ENCODE measurements at regions not wholly inside any gene's neighbourhood (a gene's known extent, or its start where the extent isn't known, plus 50 kb on each side); places are given as distances from the start of the nearest gene placed in this dataset.

DNA sequence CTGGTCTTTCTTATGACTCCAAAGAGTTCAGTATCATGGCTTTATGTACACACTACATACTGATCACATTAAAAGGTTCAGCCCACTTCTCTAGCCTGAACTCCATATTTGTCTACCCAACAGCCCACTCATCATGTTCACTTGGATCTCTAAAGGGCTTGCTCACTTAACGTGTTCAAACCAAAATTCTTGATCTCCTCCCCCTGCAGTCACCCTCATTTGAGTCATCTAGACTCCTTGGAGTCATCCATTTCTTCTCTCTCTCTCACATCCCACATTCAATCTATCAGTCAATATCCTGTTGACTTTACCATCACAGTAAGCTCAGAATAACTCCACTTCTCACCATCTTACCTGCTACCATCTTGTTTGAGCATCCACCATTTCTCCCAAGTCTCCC is 148.4 kb upstream of the ARID2 start:
- Histone ChIP-seq H4K20me1 (replicated peaks; ENCODE audit: control insufficient read depth, insufficient read depth, low read length) (no peaks in the 10 kb centered on the region; the same call in 1 of the 2 replicates), H3K79me2 (ENCODE audit: control insufficient read depth, insufficient read depth, low read length) (no peaks in the 10 kb centered on the region), H3K36me3 (ENCODE audit: control insufficient read depth, insufficient read depth, low read length) (no peaks in the 10 kb centered on the region), H3K4me2 (ENCODE audit: insufficient read depth, low read length) (no peak overlapping the region), H3K4me3 (no peak overlapping the region), H3K9ac (ENCODE audit: insufficient read depth in 1 of 2, low read depth in 2 of 2, low read length in 2 of 2) (no peak overlapping the region), H3K27me3 (ENCODE audit: control insufficient read depth in 2 of 2, insufficient read depth in 2 of 2, low read length in 2 of 2) (peaks cover 4 to 18% of the 10 kb centered on the region in 2 experiments; a peak in 3 of 5 replicates), H3K27ac (ENCODE audit: extremely low read depth, low read depth, low read length) (no peak overlapping the region), H3K4me1 (replicated peaks in 1 of 2; ENCODE audit: control insufficient read depth in 2 of 2, insufficient read depth in 2 of 2, low read length in 2 of 2) (no peaks in the 10 kb centered on the region), H3K9me1 (ENCODE audit: control insufficient read depth, insufficient read depth, low read length) (no peaks in the 10 kb centered on the region), H3K9me3 (replicated peaks; ENCODE audit: control insufficient read depth, insufficient read depth, low read depth, low read length) (no peaks in the 10 kb centered on the region), H2AFZ (ENCODE audit: low read depth, low read length) (no peak overlapping the region)
- ChIA-PET POLR2A (no interaction called here), CTCF (ENCODE audit: low intra/inter-chr PET ratio) (no interaction called here)
- in situ Hi-C loops (cut with MboI): no loop called here
- ATAC-seq: no peak
- 0% methylated on average over 1 of the region's 1 CpG for WGBS (ENCODE audit: insufficient coverage, low coverage, missing lambda C conversion rate)
- no peak for DNase-seq (ENCODE audit: extremely low read depth in 1 of 4, low spot score in 3 of 4)
- no peak for FAIRE-seq
- intact Hi-C loops (cut with micrococcal nuclease): no loop called here
- BruUV-seq (replicated peaks): no TSS peak
- TF ChIP-seq HMG20A (CRISPR knock-in tag; conservative IDR thresholded peaks at IDR 0.05) (no peak), PURB (CRISPR knock-in tag; IDR thresholded peaks at IDR 0.05; ENCODE audit: low read depth) (no peak), NCOA6 (IDR thresholded peaks at IDR 0.05) (no peak), SNIP1 (IDR thresholded peaks at IDR 0.05; ENCODE audit: low read depth) (no peak), ZNF609 (CRISPR knock-in tag; IDR thresholded peaks at IDR 0.05; ENCODE audit: borderline replicate concordance) (no peak), TAL1 (IDR thresholded peaks at IDR 0.05) (no peak), HMG20B (CRISPR knock-in tag; IDR thresholded peaks at IDR 0.05) (no peak), SMARCC2 (IDR thresholded peaks at IDR 0.05; ENCODE audit: low read depth) (no peak), ATF4 (CRISPR knock-in tag; IDR thresholded peaks at IDR 0.05) (no peak), ZBED1 (IDR thresholded peaks at IDR 0.05) (no peak)
- TF ChIP-seq, protein P1, sequence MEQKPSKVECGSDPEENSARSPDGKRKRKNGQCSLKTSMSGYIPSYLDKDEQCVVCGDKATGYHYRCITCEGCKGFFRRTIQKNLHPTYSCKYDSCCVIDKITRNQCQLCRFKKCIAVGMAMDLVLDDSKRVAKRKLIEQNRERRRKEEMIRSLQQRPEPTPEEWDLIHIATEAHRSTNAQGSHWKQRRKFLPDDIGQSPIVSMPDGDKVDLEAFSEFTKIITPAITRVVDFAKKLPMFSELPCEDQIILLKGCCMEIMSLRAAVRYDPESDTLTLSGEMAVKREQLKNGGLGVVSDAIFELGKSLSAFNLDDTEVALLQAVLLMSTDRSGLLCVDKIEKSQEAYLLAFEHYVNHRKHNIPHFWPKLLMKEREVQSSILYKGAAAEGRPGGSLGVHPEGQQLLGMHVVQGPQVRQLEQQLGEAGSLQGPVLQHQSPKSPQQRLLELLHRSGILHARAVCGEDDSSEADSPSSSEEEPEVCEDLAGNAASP (IDR thresholded peaks at IDR 0.05): no peak
- TF ChIP-seq, protein P2, sequence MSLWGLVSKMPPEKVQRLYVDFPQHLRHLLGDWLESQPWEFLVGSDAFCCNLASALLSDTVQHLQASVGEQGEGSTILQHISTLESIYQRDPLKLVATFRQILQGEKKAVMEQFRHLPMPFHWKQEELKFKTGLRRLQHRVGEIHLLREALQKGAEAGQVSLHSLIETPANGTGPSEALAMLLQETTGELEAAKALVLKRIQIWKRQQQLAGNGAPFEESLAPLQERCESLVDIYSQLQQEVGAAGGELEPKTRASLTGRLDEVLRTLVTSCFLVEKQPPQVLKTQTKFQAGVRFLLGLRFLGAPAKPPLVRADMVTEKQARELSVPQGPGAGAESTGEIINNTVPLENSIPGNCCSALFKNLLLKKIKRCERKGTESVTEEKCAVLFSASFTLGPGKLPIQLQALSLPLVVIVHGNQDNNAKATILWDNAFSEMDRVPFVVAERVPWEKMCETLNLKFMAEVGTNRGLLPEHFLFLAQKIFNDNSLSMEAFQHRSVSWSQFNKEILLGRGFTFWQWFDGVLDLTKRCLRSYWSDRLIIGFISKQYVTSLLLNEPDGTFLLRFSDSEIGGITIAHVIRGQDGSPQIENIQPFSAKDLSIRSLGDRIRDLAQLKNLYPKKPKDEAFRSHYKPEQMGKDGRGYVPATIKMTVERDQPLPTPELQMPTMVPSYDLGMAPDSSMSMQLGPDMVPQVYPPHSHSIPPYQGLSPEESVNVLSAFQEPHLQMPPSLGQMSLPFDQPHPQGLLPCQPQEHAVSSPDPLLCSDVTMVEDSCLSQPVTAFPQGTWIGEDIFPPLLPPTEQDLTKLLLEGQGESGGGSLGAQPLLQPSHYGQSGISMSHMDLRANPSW (CRISPR knock-in tag; IDR thresholded peaks at IDR 0.05): no peak
- TF ChIP-seq, protein P3, sequence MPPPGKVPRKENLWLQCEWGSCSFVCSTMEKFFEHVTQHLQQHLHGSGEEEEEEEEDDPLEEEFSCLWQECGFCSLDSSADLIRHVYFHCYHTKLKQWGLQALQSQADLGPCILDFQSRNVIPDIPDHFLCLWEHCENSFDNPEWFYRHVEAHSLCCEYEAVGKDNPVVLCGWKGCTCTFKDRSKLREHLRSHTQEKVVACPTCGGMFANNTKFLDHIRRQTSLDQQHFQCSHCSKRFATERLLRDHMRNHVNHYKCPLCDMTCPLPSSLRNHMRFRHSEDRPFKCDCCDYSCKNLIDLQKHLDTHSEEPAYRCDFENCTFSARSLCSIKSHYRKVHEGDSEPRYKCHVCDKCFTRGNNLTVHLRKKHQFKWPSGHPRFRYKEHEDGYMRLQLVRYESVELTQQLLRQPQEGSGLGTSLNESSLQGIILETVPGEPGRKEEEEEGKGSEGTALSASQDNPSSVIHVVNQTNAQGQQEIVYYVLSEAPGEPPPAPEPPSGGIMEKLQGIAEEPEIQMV (tag; conservative IDR thresholded peaks at IDR 0.05; ENCODE audit: low read depth): no peak

Measured in K562 (cell line).